ENCODE measurements at regions not wholly inside any gene's neighbourhood (a gene's known extent, or its start where the extent isn't known, plus 50 kb on each side); places are given as distances from the start of the nearest gene placed in this dataset.

GRCh38 chr9:69986970-69987369 lies 56.7 kb upstream of the MAMDC2 start:
- in situ Hi-C loops (cut with MboI; ENCODE audit: low sequenced_read_pairs) = no loop called here
- no peak overlapping the region for H2AFZ ChIP-seq (replicated peaks; ENCODE audit: low read length, poor library complexity)
- POLR2A ChIA-PET (ENCODE audit: unreplicated experiment) = no interaction called here

More at GRCh38 chr9:69986970-69987369, 56.7 kb upstream of the MAMDC2 start:
- no peaks in the 10 kb centered on the region for H3K27me3 ChIP-seq (ENCODE audit: control insufficient read depth, insufficient read depth, low read length)
- no peak overlapping the region for H3K4me3 ChIP-seq (ENCODE audit: insufficient read depth, low read depth, low read length)
- no peak overlapping the region for H3K27ac ChIP-seq (ENCODE audit: insufficient read depth, low read length)
- no peak overlapping the region for H4K5ac ChIP-seq (ENCODE audit: low read depth, low read length)
- no peak overlapping the region for H2AK9ac ChIP-seq (replicated peaks; ENCODE audit: low read depth, low read length, poor library complexity)
- H3K4me2 ChIP-seq (ENCODE audit: low read depth, low read length) = no peak overlapping the region
- H3K4ac ChIP-seq (ENCODE audit: low read depth, low read length) = no peak overlapping the region
- intact Hi-C loops (cut with micrococcal nuclease) = no loop called here
- WGBS, 2 experiments (ENCODE audit: extremely low coverage in 2 of 2, insufficient read length in 1 of 2) = 60 to 100% methylated on average over 1 of the region's 5 CpGs
- no peak overlapping the region for H2BK15ac ChIP-seq (ENCODE audit: low read depth, low read length)
- peaks cover 3% of the 10 kb centered on the region; the same call in 1 of the 2 replicates for H3K4me1 ChIP-seq (ENCODE audit: control insufficient read depth, insufficient read depth, low read length)
- no peak overlapping the region for H2BK120ac ChIP-seq (ENCODE audit: low read depth, low read length)
- no peak overlapping the region for H3K56ac ChIP-seq (ENCODE audit: extremely low read depth, insufficient read depth, low read length)
- no peaks in the 10 kb centered on the region for H3K9me3 ChIP-seq (ENCODE audit: control insufficient read depth, insufficient read depth, low read length)
- H3K36me3 ChIP-seq (ENCODE audit: control insufficient read depth, insufficient read depth, low read length) = no peaks in the 10 kb centered on the region
- CTCF ChIA-PET = no interaction called here
- no peak overlapping the region for H3K23ac ChIP-seq (ENCODE audit: low read depth, low read length)
- TF ChIP-seq BHLHE40 (IDR thresholded peaks at IDR 0.05; ENCODE audit: low read depth, low read length) (no peak), MXI1 (IDR thresholded peaks at IDR 0.05; ENCODE audit: borderline replicate concordance, low read depth, low read length) (no peak), SMC3 (IDR thresholded peaks at IDR 0.05; ENCODE audit: low read depth, low read length) (no peak), CHD1 (IDR thresholded peaks at IDR 0.05; ENCODE audit: low read depth, low read length) (no peak)
- H2BK5ac ChIP-seq (ENCODE audit: low read depth, low read length, poor library complexity, severe bottlenecking) = no peak overlapping the region
- H3K9me1 ChIP-seq (ENCODE audit: insufficient read depth, low read length) = peaks cover 3% of the 10 kb centered on the region; the same call in 1 of the 2 replicates
- no peaks in the 10 kb centered on the region for H3K79me1 ChIP-seq (ENCODE audit: low read depth in 1 of 2, low read length in 2 of 2)
- H4K20me1 ChIP-seq (ENCODE audit: insufficient read depth, low read length) = no peaks in the 10 kb centered on the region
- no peak for DNase-seq
- no peak overlapping the region for H3K18ac ChIP-seq (ENCODE audit: low read depth, low read length)
- dilution Hi-C loops (cut with HindIII; ENCODE audit: low sequenced_read_pairs, unreplicated experiment) = no loop called here
- H2AK5ac ChIP-seq (ENCODE audit: low read depth, low read length) = no peak overlapping the region
- H3K9ac ChIP-seq (ENCODE audit: low read depth, low read length) = no peak overlapping the region
- no peak overlapping the region for H4K8ac ChIP-seq (ENCODE audit: low read depth in 2 of 2, low read length in 2 of 2)
- no peak overlapping the region for H4K91ac ChIP-seq (ENCODE audit: insufficient read depth, low read depth, low read length)
- no TSS peak for BruUV-seq (replicated peaks)
- ATAC-seq (ENCODE audit: low read depth) = no peak
- no peak overlapping the region for H3K14ac ChIP-seq (replicated peaks; ENCODE audit: low read depth, low read length)
- no peak overlapping the region for H2BK20ac ChIP-seq (ENCODE audit: low read depth, low read length)
